ENCODE measurements at regions not wholly inside any gene's neighbourhood (a gene's known extent, or its start where the extent isn't known, plus 50 kb on each side); places are given as distances from the start of the nearest gene placed in this dataset.

DNA sequence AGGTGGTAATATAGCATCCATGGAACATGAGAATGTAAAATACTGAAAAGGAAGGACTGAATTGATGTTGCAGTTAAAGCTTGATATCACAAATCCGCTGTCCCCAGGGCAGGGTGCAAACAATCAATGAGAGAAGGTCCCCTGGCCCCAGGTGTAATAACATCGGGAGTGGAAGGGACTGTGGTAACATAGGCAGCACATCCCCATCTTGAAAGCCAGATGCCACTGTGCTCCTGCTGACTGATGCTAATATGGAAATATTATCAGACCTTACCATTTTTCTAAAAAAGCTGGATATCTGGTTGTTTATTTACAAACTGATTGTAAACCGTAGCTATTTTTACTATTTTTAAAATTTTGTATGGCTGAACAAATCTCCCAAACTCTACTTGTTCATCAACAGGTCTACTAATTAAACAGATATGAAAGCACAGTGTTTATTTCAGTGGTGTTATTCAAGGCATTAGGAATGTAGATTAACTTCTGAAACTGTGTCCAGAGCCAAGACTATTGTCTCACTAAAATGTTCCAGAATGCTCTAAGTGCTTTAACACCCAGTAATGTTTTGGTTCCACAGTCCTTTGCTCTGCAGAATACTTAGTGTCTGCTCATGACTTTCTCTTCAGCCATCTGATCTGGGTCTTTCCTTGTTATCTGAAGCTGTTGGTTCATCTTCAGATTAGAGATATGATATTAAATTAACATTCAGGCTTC, 386.0 kb upstream of the RARB start:
- TF ChIP-seq, protein P1, sequence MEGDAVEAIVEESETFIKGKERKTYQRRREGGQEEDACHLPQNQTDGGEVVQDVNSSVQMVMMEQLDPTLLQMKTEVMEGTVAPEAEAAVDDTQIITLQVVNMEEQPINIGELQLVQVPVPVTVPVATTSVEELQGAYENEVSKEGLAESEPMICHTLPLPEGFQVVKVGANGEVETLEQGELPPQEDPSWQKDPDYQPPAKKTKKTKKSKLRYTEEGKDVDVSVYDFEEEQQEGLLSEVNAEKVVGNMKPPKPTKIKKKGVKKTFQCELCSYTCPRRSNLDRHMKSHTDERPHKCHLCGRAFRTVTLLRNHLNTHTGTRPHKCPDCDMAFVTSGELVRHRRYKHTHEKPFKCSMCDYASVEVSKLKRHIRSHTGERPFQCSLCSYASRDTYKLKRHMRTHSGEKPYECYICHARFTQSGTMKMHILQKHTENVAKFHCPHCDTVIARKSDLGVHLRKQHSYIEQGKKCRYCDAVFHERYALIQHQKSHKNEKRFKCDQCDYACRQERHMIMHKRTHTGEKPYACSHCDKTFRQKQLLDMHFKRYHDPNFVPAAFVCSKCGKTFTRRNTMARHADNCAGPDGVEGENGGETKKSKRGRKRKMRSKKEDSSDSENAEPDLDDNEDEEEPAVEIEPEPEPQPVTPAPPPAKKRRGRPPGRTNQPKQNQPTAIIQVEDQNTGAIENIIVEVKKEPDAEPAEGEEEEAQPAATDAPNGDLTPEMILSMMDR (IDR thresholded peaks at IDR 0.05): no peak
- no peak for TF ChIP-seq POLR2AphosphoS5 (IDR thresholded peaks at IDR 0.05)

Data from suprapubic skin (tissue), 3 donors.